ENCODE measurements at regions not wholly inside any gene's neighbourhood (a gene's known extent, or its start where the extent isn't known, plus 50 kb on each side); places are given as distances from the start of the nearest gene placed in this dataset.

- Histone ChIP-seq H3K9me3 (replicated peaks in 1 of 2; ENCODE audit: control insufficient read depth in 2 of 2, insufficient read depth in 1 of 2, low read depth in 1 of 2, low read length in 2 of 2) (no peaks in the 10 kb centered on the region), H3K4me3 (ENCODE audit: low read length in 2 of 2) (no peak overlapping the region), H2AK5ac (ENCODE audit: low read depth, low read length) (no peak overlapping the region), H2AFZ (ENCODE audit: low read length) (peak overlapping the region; percentile 5), H3K9ac (ENCODE audit: low read depth, low read length, poor library complexity) (no peak overlapping the region), H3K18ac (ENCODE audit: low read length) (peak overlapping the region; percentile 19), H2BK15ac (ENCODE audit: low read length) (no peak overlapping the region), H2BK5ac (ENCODE audit: low read length) (no peak overlapping the region), H3K79me1 (ENCODE audit: low read depth, low read length) (no peaks in the 10 kb centered on the region), H2BK120ac (ENCODE audit: low read depth, low read length) (no peak overlapping the region), H3K23ac (ENCODE audit: low read depth, low read length, poor library complexity) (no peak overlapping the region), H3K4ac (ENCODE audit: low read length) (no peak overlapping the region), H3K14ac (ENCODE audit: low read length) (no peak overlapping the region), H3K27me3 (ENCODE audit: control insufficient read depth in 3 of 3, insufficient read depth in 3 of 3, low read depth in 1 of 3, low read length in 3 of 3) (no peaks in the 10 kb centered on the region), H4K91ac (ENCODE audit: low read depth, low read length, poor library complexity) (no peak overlapping the region), H2BK12ac (ENCODE audit: low read length) (no peak overlapping the region), H3K27ac (replicated peaks; ENCODE audit: low read length) (no peak overlapping the region), H3K36me3 (replicated peaks in 1 of 2; ENCODE audit: control insufficient read depth in 2 of 2, insufficient read depth in 2 of 2, low read length in 2 of 2) (peaks cover 0 to 2% of the 10 kb centered on the region in 2 donors), H3K4me2 (ENCODE audit: insufficient read depth, low read length, poor library complexity, severe bottlenecking) (no peak overlapping the region), H3K4me1 (ENCODE audit: control insufficient read depth in 2 of 2, insufficient read depth in 1 of 2, low read depth in 1 of 2, low read length in 2 of 2) (peaks cover 0 to 2% of the 10 kb centered on the region in 2 donors), H4K8ac (ENCODE audit: low read depth, low read length) (no peak overlapping the region)
- DNase-seq (ENCODE audit: low spot score) = no peak
- WGBS, 2 donors (ENCODE audit: extremely low coverage in 2 of 2, insufficient read length in 2 of 2, insufficient replicate concordance in 1 of 2) = no CpG with 5 or more reads among the region's 4 CpGs
Observed at GRCh38 chr10:21015851-21016250, 118.7 kb upstream of the NEBL start.

- H2BK12ac ChIP-seq (ENCODE audit: low read length) = no peak overlapping the region
- H3K4me2 ChIP-seq (ENCODE audit: insufficient read depth, low read length, poor library complexity, severe bottlenecking) = no peak overlapping the region
- H3K79me1 ChIP-seq (ENCODE audit: low read depth, low read length) = no peaks in the 10 kb centered on the region
- no peak overlapping the region for H2AK5ac ChIP-seq (ENCODE audit: low read depth, low read length)
- no peak overlapping the region for H2BK15ac ChIP-seq (ENCODE audit: low read length)
- no peak overlapping the region for H3K9ac ChIP-seq (ENCODE audit: low read depth, low read length, poor library complexity)
- H2BK120ac ChIP-seq (ENCODE audit: low read depth, low read length) = no peak overlapping the region
- peaks cover 0 to 2% of the 10 kb centered on the region in 2 donors for H3K4me1 ChIP-seq (ENCODE audit: control insufficient read depth in 2 of 2, insufficient read depth in 1 of 2, low read depth in 1 of 2, low read length in 2 of 2)
- no peak overlapping the region for H3K4me3 ChIP-seq (ENCODE audit: low read length in 2 of 2)
- no peaks in the 10 kb centered on the region for H3K27me3 ChIP-seq (ENCODE audit: control insufficient read depth in 3 of 3, insufficient read depth in 3 of 3, low read depth in 1 of 3, low read length in 3 of 3)
- H3K36me3 ChIP-seq (replicated peaks in 1 of 2; ENCODE audit: control insufficient read depth in 2 of 2, insufficient read depth in 2 of 2, low read length in 2 of 2) = peaks cover 0 to 2% of the 10 kb centered on the region in 2 donors
- no CpG with 5 or more reads among the region's 3 CpGs for WGBS, 2 donors (ENCODE audit: extremely low coverage in 2 of 2, insufficient read length in 2 of 2, insufficient replicate concordance in 1 of 2)
- H3K18ac ChIP-seq (ENCODE audit: low read length) = no peak overlapping the region
- H2BK5ac ChIP-seq (ENCODE audit: low read length) = no peak overlapping the region
- no peak overlapping the region for H4K8ac ChIP-seq (ENCODE audit: low read depth, low read length)
- no peak overlapping the region for H3K14ac ChIP-seq (ENCODE audit: low read length)
- no peak overlapping the region for H3K23ac ChIP-seq (ENCODE audit: low read depth, low read length, poor library complexity)
- no peak overlapping the region for H3K27ac ChIP-seq (replicated peaks; ENCODE audit: low read length)
- DNase-seq (ENCODE audit: low spot score) = no peak
- no peaks in the 10 kb centered on the region for H3K9me3 ChIP-seq (replicated peaks in 1 of 2; ENCODE audit: control insufficient read depth in 2 of 2, insufficient read depth in 1 of 2, low read depth in 1 of 2, low read length in 2 of 2)
- H4K91ac ChIP-seq (ENCODE audit: low read depth, low read length, poor library complexity) = no peak overlapping the region
- no peak overlapping the region for H2AFZ ChIP-seq (ENCODE audit: low read length)
- no peak overlapping the region for H3K4ac ChIP-seq (ENCODE audit: low read length)
Observed at GRCh38 chr10:21014141-21014540, 117.0 kb upstream of the NEBL start.

- no peaks in the 10 kb centered on the region for H3K9me3 ChIP-seq (replicated peaks in 1 of 2; ENCODE audit: control insufficient read depth in 2 of 2, insufficient read depth in 1 of 2, low read depth in 1 of 2, low read length in 2 of 2)
- no peaks in the 10 kb centered on the region for H3K79me1 ChIP-seq (ENCODE audit: low read depth, low read length)
- no peak for DNase-seq (ENCODE audit: low spot score)
- H3K18ac ChIP-seq (ENCODE audit: low read length) = peak overlapping the region; percentile 23
- H3K27me3 ChIP-seq (ENCODE audit: control insufficient read depth in 3 of 3, insufficient read depth in 3 of 3, low read depth in 1 of 3, low read length in 3 of 3) = no peaks in the 10 kb centered on the region
- no peak overlapping the region for H4K91ac ChIP-seq (ENCODE audit: low read depth, low read length, poor library complexity)
- H3K9ac ChIP-seq (ENCODE audit: low read depth, low read length, poor library complexity) = no peak overlapping the region
- peak overlapping the region in 1 of 2 donors; percentile 41 for H3K4me3 ChIP-seq (ENCODE audit: low read length in 2 of 2)
- peaks cover 0 to 2% of the 10 kb centered on the region in 2 donors for H3K36me3 ChIP-seq (replicated peaks in 1 of 2; ENCODE audit: control insufficient read depth in 2 of 2, insufficient read depth in 2 of 2, low read length in 2 of 2)
- H2AK5ac ChIP-seq (ENCODE audit: low read depth, low read length) = no peak overlapping the region
- no peak overlapping the region for H3K4me2 ChIP-seq (ENCODE audit: insufficient read depth, low read length, poor library complexity, severe bottlenecking)
- no peak overlapping the region for H2AFZ ChIP-seq (ENCODE audit: low read length)
- no CpG with 5 or more reads among the region's 4 CpGs for WGBS, 2 donors (ENCODE audit: extremely low coverage in 2 of 2, insufficient read length in 2 of 2, insufficient replicate concordance in 1 of 2)
- H2BK5ac ChIP-seq (ENCODE audit: low read length) = no peak overlapping the region
- no peak overlapping the region for H3K27ac ChIP-seq (replicated peaks; ENCODE audit: low read length)
- no peak overlapping the region for H2BK120ac ChIP-seq (ENCODE audit: low read depth, low read length)
- H3K4ac ChIP-seq (ENCODE audit: low read length) = no peak overlapping the region
- H3K4me1 ChIP-seq (ENCODE audit: control insufficient read depth in 2 of 2, insufficient read depth in 1 of 2, low read depth in 1 of 2, low read length in 2 of 2) = peaks cover 0 to 2% of the 10 kb centered on the region in 2 donors
- no peak overlapping the region for H2BK15ac ChIP-seq (ENCODE audit: low read length)
- H3K14ac ChIP-seq (ENCODE audit: low read length) = no peak overlapping the region
- no peak overlapping the region for H4K8ac ChIP-seq (ENCODE audit: low read depth, low read length)
- no peak overlapping the region for H3K23ac ChIP-seq (ENCODE audit: low read depth, low read length, poor library complexity)
- H2BK12ac ChIP-seq (ENCODE audit: low read length) = no peak overlapping the region
Observed at GRCh38 chr10:21011433-21012018, 114.4 kb upstream of the NEBL start.

GRCh38 chr10:21010615-21011014, 113.5 kb upstream of the NEBL start:
- H2BK12ac ChIP-seq (ENCODE audit: low read length) = no peak overlapping the region
- H3K4me3 ChIP-seq (ENCODE audit: low read length in 2 of 2) = no peak overlapping the region
- no peak overlapping the region for H3K9ac ChIP-seq (ENCODE audit: low read depth, low read length, poor library complexity)
- H3K4me2 ChIP-seq (ENCODE audit: insufficient read depth, low read length, poor library complexity, severe bottlenecking) = no peak overlapping the region
- H4K8ac ChIP-seq (ENCODE audit: low read depth, low read length) = no peak overlapping the region
- no peak overlapping the region for H3K27ac ChIP-seq (replicated peaks; ENCODE audit: low read length)
- H2AFZ ChIP-seq (ENCODE audit: low read length) = no peak overlapping the region
- no peaks in the 10 kb centered on the region for H3K79me1 ChIP-seq (ENCODE audit: low read depth, low read length)
- H2AK5ac ChIP-seq (ENCODE audit: low read depth, low read length) = no peak overlapping the region
- H2BK15ac ChIP-seq (ENCODE audit: low read length) = no peak overlapping the region
- H3K27me3 ChIP-seq (ENCODE audit: control insufficient read depth in 3 of 3, insufficient read depth in 3 of 3, low read depth in 1 of 3, low read length in 3 of 3) = no peaks in the 10 kb centered on the region
- H4K91ac ChIP-seq (ENCODE audit: low read depth, low read length, poor library complexity) = no peak overlapping the region
- H3K9me3 ChIP-seq (replicated peaks in 1 of 2; ENCODE audit: control insufficient read depth in 2 of 2, insufficient read depth in 1 of 2, low read depth in 1 of 2, low read length in 2 of 2) = no peaks in the 10 kb centered on the region
- WGBS, 2 donors (ENCODE audit: extremely low coverage in 2 of 2, insufficient read length in 2 of 2, insufficient replicate concordance in 1 of 2) = no CpG with 5 or more reads among the region's 3 CpGs
- no peak overlapping the region for H2BK5ac ChIP-seq (ENCODE audit: low read length)
- no peak overlapping the region for H3K14ac ChIP-seq (ENCODE audit: low read length)
- no peak overlapping the region for H3K23ac ChIP-seq (ENCODE audit: low read depth, low read length, poor library complexity)
- H3K36me3 ChIP-seq (replicated peaks in 1 of 2; ENCODE audit: control insufficient read depth in 2 of 2, insufficient read depth in 2 of 2, low read length in 2 of 2) = peaks cover 0 to 2% of the 10 kb centered on the region in 2 donors
- H3K4ac ChIP-seq (ENCODE audit: low read length) = no peak overlapping the region
- DNase-seq (ENCODE audit: low spot score) = no peak
- no peaks in the 10 kb centered on the region for H3K4me1 ChIP-seq (ENCODE audit: control insufficient read depth in 2 of 2, insufficient read depth in 1 of 2, low read depth in 1 of 2, low read length in 2 of 2)
- no peak overlapping the region for H3K18ac ChIP-seq (ENCODE audit: low read length)
- H2BK120ac ChIP-seq (ENCODE audit: low read depth, low read length) = no peak overlapping the region

Data from neuronal stem cell (in vitro differentiated cells).